Neural cell (in vitro differentiated cells): ENCODE measurements at regions not wholly inside any gene's neighbourhood (a gene's known extent, or its start where the extent isn't known, plus 50 kb on each side); places are given as distances from the start of the nearest gene placed in this dataset.

Source experiments
- EP300 ChIP-seq: fragments of 450-650 bp; conservative IDR thresholded peaks from 2 replicates; pipeline ENCODE4 v1.6.1; 2014; ENCODE audit warnings: antibody characterized with exemption, mild to moderate bottlenecking, moderate library complexity; ENCODE audit not compliant: poor library complexity, severe bottlenecking
- EZH2 ChIP-seq: fragments of 200-600, 300-800 bp; shearing (Covaris generic), sonication (generic); IDR thresholded peaks from 2 replicates; pipeline ENCODE4 v1.6.1; 2014; ENCODE audit warnings: antibody characterized with exemption, low read length, borderline replicate concordance, mild to moderate bottlenecking; ENCODE audit not compliant: insufficient read depth, poor library complexity, severe bottlenecking
- POLR2AphosphoS5 ChIP-seq: IDR thresholded peaks from 2 replicates; pipeline ENCODE4 v1.6.1; 2012
- RAD21 ChIP-seq: fragments of 450-650 bp; conservative IDR thresholded peaks from 2 replicates; pipeline ENCODE4 v1.6.1; 2014; ENCODE audit warnings: antibody characterized with exemption, mild to moderate bottlenecking, moderate library complexity
- SMC3 ChIP-seq: fragments of 450-650 bp; conservative IDR thresholded peaks from 2 replicates; pipeline ENCODE4 v1.6.1; 2014; ENCODE audit warnings: antibody characterized with exemption, mild to moderate bottlenecking, moderate library complexity; ENCODE audit not compliant: poor library complexity
- TAF1 ChIP-seq: IDR thresholded peaks from 2 replicates; pipeline ENCODE4 v1.6.1; 2012; ENCODE audit warnings: low read depth
- TF ChIP-seq, protein P1 (sequence below): fragments of 450-650 bp; IDR thresholded peaks from 2 replicates; pipeline ENCODE4 v1.5.1; 2014; ENCODE audit warnings: antibody characterized with exemption, mild to moderate bottlenecking, moderate library complexity; ENCODE audit not compliant: poor library complexity, severe bottlenecking

DNA sequence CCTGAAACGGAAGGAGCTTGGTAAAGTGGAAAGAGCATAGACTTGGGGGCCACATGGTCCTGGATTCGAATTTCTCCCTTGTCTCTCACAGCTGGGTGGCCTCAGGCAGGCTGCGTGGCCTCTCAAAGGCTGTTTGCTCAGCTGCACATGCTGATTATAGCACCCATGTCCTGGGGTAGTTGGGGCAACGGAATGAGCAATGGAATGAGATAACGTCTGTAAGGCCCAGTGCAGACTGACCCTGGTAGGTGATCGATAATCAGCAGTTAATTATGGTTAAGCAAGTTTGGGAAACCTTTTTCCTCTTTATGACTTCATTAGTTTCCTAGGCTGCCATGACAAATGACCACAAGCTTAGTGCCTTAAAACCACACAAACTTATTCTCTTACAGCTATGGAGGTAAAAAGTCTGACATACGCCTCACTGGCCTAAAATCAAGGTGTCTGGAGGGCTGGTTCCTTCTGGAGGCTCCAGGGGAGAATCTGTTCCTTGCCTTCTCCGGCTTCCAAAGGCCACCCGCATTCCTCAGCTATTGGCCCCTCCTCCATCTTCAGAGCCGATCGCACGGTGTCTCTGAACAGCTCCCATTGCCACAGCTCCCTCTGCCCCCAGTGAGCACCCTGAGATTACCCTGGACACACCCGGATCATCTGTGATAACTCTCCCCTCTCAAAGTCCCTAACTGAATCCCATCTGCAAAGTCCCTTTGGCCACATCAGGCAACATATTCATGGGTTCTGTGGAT lies 294.9 kb upstream of the FOXF1 start:
- TF ChIP-seq, protein P1, sequence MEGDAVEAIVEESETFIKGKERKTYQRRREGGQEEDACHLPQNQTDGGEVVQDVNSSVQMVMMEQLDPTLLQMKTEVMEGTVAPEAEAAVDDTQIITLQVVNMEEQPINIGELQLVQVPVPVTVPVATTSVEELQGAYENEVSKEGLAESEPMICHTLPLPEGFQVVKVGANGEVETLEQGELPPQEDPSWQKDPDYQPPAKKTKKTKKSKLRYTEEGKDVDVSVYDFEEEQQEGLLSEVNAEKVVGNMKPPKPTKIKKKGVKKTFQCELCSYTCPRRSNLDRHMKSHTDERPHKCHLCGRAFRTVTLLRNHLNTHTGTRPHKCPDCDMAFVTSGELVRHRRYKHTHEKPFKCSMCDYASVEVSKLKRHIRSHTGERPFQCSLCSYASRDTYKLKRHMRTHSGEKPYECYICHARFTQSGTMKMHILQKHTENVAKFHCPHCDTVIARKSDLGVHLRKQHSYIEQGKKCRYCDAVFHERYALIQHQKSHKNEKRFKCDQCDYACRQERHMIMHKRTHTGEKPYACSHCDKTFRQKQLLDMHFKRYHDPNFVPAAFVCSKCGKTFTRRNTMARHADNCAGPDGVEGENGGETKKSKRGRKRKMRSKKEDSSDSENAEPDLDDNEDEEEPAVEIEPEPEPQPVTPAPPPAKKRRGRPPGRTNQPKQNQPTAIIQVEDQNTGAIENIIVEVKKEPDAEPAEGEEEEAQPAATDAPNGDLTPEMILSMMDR = no peak
- TF ChIP-seq TAF1 (no peak), EP300 (no peak), EZH2 (no peak), POLR2AphosphoS5 (no peak), SMC3 (no peak), RAD21 (no peak)
